GM19240 (cell line): ENCODE measurements at regions not wholly inside any gene's neighbourhood (a gene's known extent, or its start where the extent isn't known, plus 50 kb on each side); places are given as distances from the start of the nearest gene placed in this dataset.
"Not testable (repeated sequence)": the region's sequence is repeated elsewhere in the genome, so short reads cannot be mapped to it uniquely, and the experiment has no call there.

Experiments used
- DNase-seq: peaks from one replicate; pipeline ENCODE4 v3.0.0; 2011; ENCODE audit warnings: low spot score; ENCODE audit not compliant: insufficient read length

DNA sequence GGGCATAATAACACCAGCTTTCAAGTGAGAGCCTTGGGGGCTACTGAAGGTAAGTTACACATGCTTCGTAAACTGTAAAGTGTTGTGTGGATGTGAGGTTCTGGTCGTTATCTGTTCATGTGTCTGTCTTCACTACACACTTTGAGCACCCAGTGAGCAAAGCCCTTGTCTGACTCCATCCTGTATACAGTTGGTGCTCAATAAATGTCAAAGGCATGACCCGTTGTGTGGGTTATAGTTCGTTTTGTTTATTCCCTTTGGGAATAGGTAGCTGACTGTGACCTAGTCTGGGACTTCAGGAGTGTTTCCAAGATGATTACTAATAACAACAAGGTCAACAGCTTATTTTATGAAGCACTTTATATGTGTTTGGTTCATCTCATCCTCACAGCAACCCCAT, 146.9 kb downstream of the MIAT start:
- no peak for DNase-seq

DNA sequence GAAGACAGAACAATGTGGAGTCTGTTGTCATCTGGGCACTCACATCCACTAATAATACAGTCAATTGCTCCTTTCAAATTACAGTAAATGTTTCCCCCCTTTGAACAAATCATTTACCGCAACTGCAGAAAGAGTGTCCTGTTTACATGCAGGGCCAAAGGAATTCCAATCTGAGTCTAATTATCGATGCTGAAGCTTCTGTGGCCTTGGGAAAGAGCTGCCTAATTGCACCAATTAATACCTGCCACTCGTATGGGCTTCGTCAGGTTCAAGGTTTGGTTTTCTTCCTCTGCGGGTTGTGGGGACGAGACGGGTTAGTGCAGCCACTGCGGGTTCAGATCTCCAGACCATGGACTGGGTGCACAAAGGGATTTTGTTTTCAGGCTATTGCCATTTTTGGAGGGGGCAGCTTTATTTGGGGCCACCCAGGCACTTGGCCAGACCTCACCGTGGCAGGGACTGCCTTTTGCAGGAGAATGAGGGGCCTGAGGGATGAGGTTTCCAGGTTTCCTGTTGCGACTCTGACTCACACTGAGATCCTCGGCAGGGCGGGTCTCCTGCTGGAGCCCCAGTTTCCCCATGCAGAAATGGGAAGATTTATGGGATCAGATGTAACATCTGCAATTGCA, 147.6 kb downstream of the MIAT start:
- no peak for DNase-seq

DNA sequence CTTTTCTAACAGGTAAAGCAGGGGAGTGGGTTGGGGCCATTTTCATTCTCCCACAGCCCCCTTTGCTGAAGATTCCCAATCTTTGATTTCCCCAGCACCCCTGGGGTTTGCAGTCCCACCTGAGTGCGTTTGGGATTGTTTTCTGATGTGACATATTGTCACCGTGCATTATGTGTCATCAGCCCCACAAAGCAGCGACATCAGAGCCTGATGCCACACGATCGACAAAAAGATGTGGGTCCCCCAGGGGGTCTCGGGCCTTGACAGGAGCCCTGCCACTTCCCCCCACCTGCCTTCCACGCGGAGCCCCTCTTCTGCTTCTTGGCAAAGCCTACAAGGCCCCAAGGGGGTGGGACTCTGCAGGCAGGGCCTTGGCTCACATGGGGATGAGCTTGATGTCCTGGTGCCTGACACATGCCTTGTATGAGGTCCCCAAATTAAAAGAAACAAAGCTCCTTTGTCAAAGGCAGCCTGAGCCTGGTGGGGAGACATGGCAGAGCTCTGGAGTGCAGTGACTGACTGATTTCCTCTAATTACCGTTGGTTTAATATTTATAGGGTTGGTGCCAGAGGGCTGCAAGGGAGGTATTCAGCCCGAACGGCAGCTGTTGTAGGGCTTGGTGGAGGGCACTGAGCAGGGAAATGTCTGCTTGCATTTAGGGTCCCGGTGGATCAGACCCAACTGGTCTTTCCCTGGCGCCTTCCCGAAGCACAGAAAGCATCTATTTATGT, 149.2 kb downstream of the MIAT start:
- no peak for DNase-seq

DNA sequence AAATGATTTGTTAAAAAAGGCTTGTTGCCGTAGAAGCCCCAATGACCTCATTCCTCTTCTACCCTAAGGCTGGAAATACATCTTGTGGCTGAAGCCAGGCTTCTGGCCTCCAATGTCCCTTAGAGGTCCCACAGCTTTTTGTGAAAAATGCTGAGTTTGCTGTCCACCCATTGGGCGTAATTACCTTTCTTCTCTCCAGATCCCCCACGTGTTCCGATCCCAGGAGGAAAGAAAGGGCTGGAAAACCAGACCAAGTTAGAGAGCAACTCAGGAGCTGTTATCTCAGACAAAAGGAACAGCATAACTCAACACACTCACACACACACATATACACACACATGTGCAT, 154.2 kb downstream of the MIAT start:
- DNase-seq = no peak

DNA sequence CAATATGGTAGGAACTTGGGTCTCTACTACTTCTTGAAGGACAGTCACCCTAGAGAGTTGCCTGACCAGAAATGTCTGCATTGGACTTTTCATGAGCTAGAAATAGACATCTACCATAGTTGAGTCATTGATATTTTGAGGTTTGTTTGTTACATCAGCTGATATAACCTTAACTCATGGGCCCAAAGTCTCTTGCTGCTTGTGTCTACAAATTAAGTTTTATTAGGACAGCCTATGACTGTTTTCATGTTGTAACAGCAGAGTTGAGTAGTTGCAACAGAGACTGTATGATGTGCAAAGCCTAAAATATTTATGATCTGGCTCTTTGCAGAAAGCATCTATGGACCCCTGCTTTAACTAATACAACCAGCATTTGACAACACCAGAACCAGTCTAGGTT, 155.3 kb downstream of the MIAT start:
- DNase-seq = no peak

DNA sequence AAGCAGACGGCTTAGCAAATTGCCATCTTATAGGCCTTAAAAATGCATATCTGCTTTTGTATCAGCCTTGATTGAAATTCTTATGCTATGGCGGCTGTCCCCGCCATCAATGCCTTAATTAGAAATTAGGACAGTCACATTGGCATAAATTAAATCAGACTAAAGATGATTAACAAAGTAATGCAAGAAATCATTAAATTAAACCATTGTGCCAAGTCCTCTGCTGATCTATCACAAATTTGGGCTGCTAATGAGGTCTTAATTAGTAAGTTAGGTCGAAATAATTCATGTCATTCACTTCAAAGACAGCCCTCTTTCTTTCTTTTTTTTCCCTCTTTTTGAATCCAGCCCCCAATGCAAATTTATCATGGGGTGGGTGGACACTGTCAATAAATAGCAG, 159.3 kb downstream of the MIAT start:
- DNase-seq = no peak

DNA sequence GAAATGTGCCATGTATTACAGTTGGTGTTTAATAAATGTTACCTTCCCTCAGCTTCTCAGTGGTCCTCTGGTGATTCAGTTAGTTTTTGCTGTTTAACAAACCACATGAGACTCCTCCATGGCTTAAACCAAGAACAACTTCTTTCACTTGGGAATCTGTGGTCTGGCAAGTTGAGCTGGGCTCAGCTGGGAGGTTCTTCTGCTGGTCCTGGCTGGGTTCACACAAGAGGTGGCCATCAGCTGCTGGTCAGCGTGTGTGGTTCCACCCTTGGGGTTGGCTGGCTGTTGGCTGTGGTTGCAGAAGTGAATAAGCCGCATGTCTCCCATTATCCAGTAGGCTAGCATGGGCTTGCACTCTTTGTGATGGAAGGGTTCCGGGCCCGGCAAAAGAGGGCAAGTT, 160.5 kb downstream of the MIAT start:
- no peak for DNase-seq

DNA sequence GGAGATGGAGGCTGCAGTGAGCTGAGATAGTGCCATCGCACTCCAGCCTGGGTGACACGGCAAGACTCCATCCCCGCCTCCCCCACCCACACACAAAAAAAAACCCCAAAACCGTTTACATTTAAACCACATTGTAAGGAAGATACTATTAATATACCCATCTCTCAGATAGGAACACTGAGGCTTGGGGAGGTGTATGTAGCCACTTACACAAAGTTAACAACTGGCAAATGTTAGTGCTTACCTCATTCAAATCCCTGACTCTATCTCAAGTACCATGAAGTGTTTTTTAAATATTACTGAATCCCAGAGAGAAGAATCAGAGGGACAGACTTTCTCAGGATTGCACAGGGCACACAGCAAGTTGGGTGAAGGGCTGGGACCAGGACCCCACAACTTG, 164.5 kb downstream of the MIAT start:
- DNase-seq = no peak

DNA sequence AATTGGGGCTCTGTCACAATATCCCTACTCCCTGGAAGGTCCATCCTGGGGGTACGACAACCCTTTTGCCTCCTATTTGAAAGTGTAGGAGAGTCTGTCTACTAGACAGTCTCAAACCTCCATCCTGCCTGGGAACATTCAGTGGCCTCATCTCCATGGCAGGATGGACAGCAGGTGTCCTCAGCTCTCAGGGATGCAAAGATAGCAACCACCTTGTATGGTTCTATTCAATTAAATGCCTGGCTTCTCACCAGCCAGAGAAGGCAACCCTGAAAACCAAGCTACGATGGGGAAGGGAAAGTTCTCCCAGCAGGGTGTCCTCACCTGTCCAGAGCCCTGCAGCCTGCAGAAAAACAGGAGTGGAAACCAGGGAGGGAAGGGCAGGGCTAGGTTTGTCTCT, 164.9 kb downstream of the MIAT start:
- no peak for DNase-seq

DNA sequence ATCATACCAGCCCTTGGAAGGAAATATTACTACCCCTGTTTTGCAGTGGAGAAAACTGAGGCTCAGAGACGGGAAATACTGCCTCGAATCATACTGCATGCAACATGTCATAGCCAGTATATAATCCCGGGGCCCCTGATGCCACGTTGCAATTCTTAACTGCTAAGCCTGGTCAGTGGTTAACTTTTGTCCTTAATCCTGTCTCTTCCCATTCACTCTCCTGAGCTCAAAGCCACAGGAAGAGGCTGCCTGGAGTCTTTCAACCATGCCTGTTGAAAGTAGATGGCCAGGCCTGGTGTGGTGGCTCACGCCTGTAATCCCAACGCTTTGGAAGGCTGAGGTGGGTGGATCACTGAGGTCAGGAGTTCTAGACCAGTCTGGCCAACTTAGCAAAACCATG, 166.6 kb downstream of the MIAT start:
- no peak for DNase-seq

DNA sequence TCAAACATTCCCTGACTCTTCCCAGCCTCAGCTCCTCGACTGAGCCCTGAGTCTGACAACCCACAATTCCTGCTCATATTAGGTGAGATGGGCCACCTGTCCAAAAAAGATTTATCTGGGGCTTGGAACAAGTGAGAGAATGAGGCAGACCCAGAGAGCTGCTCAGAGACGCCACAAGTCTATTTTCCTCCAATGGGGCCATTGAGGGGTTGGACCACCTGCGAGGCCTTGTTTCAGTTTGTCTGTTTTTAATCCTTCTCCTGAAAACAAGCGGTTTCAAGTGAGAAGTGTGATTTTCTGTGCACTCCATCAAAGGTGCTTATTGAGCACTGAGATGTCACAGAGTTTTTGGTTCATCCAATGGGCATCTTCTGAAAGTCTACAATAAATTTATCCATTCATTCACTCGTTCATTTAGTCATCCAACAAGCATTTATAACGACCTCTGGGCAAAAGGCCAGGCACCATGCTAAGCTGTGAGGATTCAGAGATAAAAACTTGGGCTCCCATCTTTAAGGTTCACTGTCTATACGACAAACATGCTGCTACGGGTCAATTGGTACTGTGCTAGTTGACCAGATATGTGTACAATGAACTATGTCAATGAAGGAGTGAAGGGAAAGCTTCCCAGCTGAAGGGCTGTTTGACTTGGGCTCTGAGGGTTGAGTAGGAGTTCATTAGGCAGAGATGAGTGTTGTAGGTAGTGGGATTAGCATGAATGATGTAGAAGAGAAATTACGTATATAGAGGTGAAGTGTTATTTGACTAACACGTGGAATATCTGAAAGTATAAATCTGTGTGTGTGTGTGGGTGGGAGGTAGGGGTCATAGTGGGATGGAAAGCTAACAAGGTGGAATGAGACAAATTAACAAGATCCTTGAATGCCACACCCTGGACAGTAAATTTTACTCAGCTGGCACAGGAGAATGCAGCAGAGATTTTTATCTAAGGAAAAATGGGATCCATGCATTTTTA, 168.9 kb downstream of the MIAT start:
- no peak for DNase-seq

DNA sequence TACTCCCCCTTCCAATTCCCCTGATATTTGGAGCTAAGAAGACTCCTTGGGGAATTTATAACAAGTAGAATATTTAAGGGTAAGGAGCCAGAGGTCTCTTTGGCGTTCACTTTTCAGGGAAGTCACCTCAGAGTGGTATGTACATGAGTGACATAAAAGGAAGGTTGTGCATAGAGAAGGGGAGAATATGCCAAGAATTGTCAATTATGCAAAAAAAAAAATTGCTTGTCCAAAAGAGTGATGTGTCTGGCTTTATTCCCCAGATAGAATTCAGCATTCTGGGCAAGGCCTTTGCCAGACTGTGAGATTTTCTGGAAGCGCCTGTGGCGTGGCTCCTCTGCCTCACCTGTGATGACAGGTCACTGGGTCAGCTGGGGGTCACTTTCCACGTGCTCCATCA, 170.2 kb downstream of the MIAT start:
- no peak for DNase-seq

DNA sequence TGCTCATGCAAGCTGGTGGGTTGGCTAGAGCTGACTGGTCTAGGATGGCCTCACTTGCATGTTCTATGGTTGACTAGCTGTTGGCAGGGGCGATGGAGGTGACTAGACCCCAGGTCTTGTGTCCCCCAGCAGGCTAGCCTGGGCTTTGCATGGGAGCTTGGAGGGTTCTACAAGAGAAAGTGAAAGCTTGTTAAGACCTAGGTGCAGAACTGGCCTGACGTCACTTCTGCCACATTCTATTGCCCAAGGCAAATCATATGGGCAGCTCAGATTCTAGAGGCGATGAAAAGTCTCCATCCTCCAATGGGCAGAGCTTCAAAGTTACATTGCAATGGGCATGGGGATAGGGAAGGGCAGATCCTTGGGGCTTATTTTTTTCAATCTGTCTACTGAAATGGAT, 170.9 kb downstream of the MIAT start:
- DNase-seq = no peak

DNA sequence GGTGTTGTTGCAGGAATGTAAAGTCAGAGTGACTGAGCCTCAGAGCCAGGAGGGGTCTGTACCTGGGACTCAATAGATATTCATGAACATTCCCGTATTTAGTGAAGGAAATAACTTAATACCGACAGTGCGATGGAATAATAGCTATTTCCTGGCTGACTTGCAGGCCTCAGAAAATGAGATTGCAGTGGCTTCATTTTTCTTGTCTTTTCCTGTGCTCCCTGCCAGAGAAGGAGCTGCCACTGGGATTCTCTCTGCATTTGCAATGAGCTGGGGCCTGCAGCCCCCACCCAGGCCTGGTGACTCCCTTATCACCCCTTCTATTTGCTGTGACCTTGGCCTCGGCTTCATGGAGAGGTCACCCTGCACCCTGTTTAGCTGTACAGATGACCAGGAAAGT, 173.4 kb downstream of the MIAT start:
- DNase-seq = no peak

DNA sequence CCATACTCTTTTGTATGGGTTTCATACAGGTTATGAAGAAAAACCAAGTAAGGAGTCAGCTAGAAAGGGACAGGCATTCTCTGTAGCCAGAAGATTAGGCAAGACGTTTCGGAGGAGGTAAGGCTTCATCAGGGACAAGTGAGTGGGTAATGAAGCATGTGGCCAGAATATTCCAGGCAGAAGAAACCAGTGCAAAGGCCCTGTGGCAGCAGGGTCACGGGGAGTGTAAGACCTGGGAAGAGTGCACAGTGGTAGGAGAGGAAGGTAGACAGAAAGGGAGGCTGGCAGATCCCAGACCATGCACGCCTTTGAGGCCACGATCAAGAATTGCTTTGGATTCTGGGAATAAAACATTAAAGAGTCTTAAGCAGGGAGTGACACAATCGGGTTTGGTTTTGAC, 177.6 kb downstream of the MIAT start:
- no peak for DNase-seq

DNA sequence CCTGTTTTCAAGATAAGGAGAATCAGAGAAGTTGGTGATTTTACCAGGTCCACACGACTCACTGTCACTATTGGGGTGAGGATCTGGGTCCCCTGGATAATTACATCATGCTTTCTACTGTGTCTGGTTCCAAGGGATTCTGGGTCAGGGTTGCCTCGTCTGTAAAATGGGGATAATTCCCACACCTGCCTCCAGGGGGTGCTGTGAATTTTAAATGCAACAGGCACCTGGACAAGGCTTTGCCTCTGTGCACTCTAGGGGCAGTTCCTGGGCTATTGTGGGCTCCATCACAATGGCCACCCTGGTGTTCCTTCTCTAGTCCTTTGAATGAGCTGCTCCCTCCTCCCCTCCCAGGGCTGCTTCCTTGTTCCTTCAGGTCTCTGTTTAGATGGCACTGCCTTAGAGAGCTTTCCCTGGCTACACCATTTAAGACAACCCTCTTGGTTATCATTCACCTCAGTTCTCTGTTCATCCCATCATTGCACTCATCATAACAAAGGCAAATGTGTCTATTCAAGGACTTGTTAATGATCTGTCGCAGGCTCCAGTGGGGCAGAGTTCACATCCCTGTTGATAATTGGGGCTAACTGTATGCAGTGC, 178.6 kb downstream of the MIAT start:
- peak; percentile 53 for DNase-seq

DNA sequence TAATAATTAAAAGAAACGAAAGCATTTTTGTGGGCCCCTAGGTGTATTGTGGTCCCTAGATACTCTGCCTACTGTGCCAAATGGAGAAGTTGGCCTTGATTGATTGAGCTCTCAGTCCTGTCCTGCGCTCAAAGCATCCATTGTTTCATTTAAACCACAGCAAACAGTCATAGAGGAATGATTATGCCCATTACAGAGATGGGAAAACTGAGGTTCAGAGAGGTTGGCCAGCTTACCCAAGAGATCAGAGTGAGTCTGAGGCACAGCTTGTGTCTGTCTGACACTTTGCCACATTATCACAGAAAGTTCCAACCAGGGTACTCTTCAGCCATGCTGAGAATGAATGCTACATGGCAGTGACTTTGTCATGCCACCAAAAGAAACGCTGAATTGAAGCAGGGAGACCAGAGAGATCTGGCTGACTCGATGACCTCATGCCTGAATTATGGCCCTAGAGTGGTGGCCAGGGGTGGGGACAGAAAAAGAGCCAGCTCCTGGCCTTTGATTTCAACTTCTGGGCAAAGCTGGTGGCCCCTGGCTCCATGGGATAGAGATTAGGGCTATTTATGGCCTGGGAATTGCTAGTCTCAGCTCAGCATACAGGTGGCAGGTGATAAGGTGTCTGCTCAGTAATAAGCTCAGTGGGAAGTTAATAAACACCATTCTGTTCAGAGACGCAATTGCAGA, 180.5 kb downstream of the MIAT start:
- no peak for DNase-seq

DNA sequence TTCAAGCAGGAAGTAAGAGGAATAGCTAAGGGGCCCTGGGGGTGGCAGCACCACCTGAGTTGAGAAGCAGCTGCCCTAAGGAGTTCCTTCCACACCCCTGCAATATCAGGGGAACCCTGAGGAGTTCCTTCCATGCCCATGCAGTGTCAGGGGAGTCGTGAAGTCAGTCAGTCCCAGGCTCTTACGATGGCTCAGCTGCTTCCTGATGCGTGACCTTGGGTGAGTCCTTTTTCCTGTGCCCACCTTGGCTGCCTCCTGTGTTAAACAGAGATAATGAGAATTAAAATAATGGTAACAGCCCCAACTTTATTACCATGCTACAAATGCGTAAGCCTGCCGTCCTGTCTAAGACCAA, 181.1 kb downstream of the MIAT start:
- DNase-seq = no peak

DNA sequence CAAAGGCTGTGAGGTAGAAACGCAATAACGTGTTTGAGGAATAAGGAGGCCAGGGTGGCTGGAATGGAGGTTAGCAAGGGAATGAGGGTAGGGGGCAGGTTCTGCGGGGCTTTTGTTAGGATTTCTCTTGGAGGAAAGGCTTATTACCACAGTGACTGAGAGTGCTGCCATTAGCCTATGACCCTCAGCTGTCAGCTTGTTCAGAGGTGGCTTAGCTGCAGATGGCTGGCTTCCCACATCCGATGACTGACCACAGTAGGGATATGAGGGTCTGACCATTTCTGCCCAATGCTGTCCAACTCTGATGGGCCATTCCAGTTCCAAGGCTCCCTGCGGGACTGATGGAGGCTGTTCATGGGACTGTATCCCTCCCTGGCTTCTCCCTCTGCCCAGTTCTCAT, 181.8 kb downstream of the MIAT start:
- no peak for DNase-seq

DNA sequence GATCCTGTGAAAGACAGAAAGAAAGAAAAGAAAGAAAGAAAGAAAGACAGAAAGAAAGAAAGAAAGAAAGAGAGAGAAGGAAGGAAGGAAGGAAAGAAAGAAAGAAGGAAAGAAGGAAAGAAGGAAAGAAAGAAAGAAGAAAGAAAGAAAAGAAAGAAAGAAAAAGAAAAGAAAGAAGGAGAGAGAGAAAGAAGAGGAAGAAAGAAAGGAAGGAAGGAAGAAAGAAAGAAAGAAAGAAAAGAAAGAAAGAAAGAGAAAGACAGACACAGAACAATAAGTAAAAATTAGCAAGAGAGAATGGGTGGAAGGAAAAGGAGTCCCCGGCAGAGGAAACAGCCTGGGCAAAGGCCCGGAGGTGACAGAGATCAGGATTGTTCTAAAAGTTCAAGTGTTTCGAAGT, 183.4 kb downstream of the MIAT start:
- not testable (repeated sequence) for DNase-seq

DNA sequence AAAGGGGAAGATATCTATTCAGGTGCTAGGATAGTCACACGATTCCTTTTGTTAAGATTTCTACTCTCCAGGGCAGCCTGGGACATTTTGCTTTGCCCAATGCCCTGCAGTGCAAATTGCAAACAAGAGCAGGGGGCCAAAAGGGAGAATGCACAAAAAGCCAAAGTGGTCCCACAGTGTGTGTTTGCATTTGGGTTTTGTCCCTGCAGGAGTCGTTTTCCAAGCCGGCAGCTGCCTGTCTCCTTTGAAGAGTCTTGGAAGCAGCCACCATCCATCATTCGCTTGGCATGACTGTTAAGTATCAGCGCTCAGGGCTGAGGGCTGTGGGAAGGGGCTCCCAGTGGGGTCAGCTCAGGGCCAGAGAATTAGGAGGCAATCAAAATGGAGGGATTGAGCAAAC, 184.7 kb downstream of the MIAT start:
- DNase-seq = no peak
